ENCODE measurements at regions not wholly inside any gene's neighbourhood (a gene's known extent, or its start where the extent isn't known, plus 50 kb on each side); places are given as distances from the start of the nearest gene placed in this dataset.

DNA sequence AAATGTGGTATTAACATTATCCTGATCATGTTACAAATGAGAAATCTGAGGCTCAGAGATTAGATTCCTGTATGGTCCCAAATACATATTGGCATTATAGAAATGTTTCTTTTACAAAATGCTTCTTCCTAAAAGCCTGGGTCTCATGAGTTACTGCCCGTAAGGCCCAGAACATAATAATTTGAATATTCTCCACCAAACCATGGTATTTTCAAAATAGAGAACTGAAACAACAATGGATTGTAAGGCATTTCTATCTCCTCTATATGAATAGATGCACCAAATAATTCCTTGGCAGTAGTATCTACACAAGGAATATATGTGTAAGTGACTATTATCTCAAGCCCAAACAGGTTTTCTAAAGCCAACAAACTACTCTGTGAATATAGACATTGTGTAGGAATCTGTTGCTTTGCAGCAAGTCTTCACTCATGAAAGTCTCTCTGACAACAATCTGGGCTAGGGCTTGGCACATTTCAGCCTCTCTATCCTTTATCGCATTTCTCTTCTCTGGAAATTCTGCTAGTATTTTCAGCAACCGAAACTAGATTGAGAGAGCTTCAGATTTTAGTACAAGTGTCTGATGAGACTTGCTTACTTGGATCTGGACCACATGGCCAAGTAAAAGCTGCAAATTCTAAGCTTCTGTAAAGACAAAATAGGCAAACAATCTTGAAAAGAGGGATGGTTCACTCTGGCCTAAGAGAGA, 112.8 kb upstream of the ARHGAP20 start:
- DNase-seq = no peak

DNA sequence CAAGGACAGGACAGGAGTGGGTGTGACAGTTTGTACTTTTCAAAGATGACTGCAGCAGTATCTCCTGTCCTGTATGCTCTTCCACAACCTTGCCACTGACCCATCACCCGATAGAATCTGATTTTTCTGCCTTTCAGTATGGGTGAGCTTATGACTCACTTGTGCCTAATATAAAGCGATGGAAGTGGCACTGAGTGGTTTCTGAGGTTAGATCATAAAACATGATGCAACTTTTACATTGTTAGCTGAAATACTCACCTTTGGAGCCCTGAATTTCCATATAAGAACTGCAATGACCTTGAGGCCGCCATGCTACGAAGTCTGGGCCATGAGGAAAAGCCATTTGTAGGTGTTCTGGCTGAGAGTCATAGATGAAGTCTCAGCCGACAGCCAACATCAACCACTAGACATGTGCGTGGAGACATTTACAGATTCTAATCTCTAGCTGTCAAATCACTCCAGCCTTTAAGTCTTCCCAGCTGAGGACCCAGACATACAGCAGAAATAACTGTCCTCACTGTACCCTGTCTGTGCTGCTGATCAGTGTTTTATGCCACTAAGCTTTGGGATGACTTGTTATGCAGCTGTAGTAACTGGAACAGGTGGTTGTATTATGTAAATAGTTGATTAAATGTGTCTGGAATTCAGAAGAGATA, 105.9 kb upstream of the ARHGAP20 start:
- DNase-seq = peak in 1 of 2 donors; percentile 12

DNA sequence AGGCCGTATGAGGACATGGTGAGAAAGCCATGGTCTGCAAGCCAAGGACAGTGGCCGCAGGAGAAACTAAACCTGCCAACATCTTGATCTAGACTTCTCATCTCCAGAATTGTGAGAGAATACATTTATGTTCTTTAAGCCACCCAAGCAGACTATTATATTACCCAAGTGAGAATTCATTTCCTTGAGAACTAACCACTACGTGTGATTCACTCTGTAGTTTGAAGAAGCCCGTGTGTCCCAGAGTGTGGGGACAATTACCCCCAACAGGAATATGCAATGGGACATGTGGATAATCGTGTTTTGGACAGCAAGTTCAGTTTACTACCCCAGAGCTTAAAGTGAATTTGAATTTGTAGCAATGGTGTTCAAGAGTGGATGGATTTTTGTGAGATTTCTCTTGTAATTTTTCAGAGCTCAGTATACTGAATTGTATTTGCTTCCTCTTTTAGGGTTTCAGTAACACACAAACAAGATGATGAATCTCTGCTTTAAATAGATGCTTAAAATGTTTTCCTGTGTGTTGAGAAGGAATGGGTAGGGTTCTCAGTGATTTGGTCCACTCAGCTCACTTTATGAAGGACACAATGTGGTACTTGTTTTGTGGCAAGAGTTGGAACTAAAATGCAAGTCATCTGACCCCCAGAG, 100.0 kb upstream of the ARHGAP20 start:
- no peak for DNase-seq

DNA sequence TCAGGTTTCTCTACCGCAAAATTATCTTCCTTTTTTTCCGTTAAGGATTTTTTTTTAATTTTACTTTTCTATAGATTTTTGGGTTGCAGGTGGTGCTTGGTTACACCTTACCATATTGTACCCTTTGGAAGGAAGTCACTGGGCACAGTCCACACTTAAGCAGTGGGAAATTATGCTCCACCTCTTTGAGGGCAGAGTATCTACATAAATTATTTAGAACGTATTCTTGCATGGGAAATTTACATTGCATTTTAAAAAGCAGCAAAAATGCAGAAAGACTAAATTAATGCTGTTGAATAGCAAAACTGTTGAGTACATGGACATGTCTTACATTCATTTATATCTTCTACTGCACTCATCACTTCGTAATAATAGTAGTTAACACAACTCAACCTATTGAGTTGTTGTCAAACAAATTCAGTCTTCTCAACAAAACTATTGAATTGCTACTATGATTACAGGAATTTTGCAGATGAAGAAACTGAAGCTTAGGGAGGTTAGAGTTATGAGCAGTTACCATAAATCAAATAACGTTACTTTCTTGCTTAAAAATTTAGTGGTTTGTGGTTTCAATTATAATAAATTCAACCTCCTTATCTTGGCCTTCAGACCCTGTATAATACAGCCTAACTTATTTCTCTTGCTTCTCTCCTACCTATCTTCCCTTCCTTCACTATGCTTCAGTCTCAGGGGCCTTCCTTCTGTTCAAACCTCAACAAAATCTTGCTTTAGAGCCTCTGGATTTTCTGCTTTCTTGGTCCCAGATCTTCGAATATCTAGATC, 97.4 kb upstream of the ARHGAP20 start:
- no peak for DNase-seq

DNA sequence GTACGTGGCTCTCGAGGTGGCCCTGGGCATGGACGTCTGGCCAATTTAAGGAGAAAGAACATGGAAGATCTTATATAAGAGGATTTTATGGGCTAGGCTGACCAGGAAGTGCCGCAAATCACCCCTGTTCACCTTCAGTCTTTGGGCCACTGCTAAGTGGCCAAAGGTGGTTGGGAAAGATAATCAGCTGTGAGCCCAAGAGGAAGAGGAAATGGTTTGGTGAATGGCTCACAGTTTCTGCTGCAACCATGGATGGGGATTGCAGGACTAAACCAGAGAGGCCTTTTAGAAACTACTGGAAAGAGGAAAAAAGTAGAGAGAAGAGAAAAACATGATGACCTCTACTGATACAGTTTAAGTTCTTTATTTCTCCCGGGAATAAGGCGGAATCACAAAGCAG, 96.0 kb upstream of the ARHGAP20 start:
- DNase-seq = no peak

DNA sequence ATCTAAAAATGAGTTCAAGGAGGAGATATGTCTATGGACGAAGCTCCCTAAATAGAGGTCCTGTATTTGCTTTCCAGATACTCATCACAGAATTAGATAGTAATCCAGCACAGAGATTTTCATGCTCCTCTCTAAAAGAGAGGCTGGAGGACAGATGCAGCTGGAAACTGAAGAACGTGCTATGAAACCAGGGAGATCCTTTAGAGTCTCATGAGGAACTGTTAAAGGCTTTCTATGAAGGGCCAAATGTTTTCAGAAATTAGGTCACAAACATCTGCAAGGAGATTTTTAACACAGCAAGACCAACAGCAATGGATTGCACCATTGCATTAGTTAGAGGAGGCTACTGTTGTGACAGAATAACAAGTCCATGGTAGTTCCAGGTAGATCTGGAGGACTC, 95.6 kb upstream of the ARHGAP20 start:
- DNase-seq = no peak

DNA sequence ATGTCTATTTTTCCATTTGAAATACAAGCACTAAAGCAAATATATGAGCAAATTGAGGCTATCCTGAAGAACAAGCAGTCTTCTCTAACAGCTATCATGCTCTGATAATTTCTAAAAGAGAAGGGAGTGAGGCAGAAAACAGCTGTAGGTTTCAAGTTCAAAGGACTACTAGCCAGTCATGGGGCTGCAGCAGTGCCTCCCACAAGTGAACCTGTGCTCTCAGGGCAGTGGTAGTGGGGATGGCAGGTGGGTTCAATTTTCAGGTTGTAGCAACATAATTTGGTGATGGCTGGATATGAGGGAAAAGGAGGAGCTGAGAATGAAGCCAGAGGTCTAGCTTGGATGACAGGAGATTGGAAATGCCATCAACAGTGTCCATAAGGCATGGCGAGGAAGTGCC, 93.5 kb upstream of the ARHGAP20 start:
- DNase-seq = no peak

DNA sequence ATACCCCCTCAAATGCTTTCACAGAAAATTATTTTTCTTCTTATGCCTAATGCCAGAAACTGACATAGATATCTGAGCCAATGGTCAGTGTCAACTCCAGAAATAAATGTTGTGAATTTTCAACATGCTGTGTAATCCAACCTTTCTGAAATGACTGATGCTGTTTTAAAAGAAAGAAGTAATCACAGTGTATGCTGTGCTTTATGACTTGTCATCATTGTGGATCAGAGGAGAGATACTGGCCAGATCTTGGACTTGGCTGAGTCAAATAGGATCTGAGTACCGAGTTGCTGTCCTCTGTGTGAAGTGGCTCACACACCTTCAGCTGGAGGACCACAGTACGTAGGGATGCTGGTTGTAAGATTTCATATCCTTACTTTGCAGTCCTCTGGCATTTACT, 89.9 kb upstream of the ARHGAP20 start:
- no peak for DNase-seq

DNA sequence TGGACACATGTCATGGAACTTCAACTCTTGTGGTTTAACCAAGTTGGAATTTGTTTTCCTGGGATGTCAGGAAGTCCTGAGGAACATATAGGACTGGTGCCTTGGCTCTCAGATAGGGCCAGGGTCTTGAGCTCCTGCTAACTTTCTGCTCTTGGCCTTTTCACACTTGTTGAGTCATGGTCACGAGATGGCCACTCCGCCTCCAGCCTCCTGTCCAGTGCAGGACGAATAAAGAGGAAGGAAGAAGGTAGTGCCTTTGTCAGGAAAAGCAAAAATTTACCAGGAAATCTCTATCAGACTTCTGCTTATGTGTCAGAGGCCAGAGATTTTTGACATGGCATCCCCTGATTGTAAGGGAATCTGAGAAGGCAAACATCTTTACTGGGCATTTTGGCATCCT, 89.1 kb upstream of the ARHGAP20 start:
- DNase-seq = no peak

DNA sequence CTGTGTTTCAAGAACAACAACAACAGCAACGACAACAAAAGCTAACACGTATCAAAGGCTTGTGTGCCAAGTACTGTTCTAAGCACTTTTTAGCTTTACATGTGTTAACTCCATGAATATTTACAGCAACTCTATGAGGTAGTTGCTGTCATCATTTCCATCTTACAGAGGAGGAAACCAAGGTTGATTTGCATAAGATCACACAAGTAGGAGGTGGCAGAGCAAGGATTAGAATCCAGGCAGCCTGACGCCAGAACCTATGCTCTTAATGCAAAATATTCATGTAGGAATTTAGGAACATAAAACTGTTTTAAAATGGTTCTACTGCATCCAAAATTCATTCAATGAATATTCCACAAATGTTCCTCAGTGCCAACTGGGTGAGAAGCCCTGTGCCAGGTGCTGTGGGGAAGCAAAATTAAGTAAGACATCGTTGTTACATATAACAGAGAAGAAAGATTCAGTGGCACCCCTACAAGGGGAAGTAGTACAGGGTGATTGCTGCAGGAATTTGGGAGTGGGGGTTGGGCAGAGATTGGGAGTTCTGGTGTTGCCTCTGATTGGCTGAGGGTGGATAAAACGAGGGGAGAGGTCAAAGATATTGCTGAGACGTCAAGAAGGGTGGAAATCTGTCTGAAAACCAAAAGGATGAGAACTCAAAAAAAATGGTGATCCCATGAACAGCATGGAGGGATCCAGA, 86.1 kb upstream of the ARHGAP20 start:
- DNase-seq = no peak

DNA sequence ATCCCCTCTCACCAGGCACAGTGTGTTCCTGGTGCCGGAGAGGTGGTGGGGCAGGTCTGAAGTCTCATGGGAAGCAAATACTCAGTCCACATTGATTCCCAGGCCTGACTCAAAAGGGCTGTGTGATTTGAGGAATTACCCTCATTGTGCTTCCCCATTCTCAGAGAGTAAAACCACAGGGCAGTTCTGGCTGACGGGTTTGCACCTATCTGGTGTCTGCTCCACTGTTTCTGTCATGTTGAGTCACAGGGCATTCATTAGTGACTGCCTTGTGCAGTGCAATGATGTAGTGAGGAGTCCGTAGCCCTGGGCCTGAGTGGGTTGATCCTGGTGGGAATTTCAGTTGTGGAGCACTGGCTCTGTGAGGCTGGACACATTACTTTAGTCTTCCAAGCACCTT, 85.2 kb upstream of the ARHGAP20 start:
- no peak for DNase-seq

DNA sequence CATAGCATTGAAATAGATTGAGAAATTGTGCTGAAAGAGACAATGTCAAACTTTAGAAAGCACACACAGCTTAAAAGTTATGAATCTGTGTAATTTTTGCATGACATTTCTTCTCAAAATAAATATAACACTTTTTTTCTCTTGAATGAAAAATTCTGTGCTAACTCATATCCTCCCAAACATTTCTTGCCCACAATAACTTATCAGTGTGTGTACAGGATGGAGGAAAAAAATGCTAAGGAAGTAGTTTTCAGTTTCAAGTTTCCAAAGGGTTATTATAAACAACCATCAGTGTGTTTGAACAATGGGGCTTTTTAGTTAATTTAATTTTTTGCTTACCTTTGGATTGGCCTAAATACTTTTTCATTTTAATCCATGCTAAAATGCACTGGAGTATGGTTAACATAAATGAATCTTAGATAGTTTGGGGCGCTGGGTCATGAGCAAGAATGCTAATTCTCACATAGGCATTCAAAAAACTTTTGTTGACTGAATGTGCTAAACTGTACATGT, 82.9 kb upstream of the ARHGAP20 start:
- no peak for DNase-seq

DNA sequence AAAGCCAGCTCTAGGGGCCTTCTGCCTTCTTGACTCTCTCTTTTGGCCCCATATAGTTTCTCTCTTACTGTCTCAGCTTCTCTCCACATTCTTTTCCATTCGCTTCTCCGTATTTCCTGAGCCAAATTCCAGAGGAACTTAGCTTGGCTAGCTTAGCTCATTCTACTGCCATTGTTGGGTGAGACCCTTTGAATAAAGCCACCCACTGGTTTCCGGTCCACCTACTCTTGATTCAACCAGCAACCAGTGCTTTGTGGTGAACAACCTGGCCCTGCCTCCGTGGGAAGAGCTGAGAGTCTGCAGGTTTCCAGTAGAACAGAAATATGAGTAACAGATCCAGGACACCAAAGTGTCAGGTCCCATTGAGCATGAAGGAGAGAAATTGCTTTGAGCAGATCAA, 81.3 kb upstream of the ARHGAP20 start:
- DNase-seq = no peak

DNA sequence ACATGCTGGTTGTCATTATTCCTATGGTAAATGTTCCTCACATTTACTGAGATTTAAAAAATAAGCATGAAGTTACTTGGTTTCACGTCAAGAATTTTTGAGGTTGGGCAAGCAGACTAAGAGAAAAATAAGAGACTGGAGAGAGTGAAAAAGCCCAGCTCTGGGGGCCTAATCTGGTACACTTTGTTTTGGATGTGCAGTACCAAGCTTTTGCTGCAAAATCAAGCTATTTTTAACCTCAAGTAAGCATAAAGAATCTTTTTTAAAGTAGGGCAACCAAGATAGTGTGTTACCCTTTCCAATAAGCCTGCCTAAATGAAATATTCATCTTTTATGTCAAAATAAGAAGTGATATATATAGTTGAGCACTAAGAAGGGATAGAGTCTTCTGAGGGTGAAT, 79.4 kb upstream of the ARHGAP20 start:
- no peak for DNase-seq

DNA sequence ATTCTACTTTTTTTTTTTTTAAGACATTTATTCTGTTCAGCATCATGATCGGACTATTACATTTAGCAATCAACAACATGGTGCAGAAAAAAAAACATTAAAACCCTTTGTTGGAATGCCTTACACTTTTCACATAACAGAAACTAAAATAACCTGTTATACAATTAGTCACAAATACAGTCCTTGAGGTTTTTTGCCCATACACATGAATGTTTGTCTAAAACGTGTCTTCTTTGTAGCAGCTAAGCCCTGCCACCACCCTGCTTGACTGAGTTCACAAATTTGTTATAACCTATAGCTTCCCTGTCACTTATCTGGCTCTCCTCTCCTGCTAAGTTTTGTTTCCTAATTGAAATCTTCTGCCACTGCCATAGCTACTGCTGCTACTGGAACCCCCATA, 75.4 kb upstream of the ARHGAP20 start:
- DNase-seq = no peak

DNA sequence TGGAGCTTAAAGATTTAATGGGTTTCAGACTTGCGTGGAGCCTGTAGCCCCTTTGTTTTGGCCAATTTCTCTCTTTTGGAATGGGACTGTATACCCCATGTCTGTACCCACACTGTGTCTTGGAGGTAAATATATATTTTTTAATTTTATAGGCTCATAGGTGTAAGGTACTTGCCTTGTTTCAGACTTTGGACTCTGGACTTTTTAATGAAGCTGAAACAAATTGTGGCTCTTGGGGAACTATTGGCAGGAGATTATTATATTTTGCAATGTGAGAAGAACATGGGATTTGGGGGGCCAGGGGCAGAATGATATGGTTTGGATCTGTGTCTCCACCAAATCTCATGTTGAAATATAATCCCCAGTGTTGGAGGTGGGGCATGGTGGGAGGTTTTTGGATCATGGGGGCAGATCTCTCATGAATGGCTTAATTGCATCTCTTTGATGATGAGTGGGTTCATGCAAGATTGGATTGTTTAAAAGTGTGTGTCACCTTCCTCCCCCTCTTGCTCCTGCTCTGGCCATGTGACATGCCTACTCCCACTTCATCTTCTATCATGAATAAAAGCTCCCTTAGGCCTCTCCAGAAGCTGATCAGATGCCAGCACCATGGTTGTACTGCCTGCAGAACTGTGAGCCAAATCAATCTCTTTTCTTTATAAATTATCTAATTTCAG, 74.1 kb upstream of the ARHGAP20 start:
- DNase-seq = no peak

DNA sequence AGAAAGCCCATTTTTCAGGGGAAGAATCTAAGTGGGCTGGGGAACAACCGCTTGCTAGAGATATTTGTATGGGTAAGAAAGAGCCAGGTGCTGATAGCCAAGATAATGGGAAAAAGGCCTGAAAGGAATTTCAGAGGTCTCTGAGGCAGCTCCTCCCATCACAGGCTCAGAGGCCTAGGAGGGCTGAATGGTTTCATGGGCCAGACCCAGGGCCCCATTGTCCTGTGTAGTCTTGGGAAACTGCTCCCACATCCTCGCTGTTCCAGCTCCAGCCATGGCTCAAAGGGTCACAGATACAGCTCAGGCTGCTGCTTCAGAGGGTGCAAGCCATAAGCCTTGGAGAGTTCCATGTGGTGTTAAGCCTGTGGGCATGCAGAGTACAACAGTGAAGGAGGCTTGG, 73.2 kb upstream of the ARHGAP20 start:
- DNase-seq = no peak

DNA sequence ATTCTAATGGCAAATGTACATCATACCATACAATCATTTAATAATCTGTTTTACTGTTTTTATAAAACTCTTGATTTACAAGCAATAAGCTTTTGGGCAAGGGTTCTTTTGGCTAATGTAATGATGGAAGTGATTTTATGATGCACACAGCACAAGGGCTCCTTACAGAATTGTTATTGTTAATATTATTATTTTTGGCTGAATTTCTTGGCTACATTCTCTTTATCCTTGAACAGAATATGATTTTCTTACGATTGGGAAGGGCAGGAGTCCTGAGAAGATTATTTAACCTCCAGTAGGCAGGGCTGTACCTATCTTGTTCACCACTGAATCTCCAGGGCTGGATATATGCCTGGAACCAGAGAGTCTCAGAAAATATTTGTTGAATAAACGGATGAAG, 70.4 kb upstream of the ARHGAP20 start:
- no peak for DNase-seq

DNA sequence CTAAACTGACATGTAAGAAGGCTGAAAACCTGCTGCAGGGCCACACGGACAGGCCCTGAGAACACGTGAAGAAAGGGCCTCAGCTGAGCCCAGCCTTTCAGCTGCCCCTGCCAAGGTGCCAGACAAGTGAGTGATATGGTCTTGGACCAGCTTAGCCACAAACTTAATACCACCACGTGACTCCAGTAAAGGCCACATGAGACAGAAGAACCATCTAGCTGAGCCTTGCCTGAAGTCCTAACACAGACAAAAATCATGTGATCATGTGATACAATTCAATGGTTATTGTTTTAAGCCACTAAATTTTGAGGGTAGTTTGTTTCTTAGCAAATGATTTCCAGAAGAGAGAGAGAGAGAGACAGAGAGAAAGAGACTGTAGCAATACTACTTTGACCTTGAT, 66.9 kb upstream of the ARHGAP20 start:
- no peak for DNase-seq

DNA sequence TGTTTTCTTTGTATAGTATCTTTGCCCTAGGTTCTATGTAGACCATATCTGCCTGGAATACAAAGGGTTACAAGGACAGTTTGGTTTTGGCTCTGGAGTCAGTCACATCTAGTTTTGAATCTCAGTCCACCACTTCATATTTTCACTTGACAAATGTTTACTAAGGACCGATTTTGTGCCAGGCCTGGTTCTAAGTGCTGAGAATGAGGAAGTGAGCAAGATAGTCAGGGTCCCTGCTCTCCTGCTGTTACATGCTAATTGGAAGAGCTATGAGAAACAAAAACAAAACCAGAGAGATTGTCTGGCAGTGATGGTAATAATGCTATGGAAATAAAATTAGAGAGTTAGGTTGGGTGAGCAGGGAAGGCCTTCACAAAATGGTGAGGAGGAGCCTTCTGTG, 66.1 kb upstream of the ARHGAP20 start:
- no peak for DNase-seq

DNA sequence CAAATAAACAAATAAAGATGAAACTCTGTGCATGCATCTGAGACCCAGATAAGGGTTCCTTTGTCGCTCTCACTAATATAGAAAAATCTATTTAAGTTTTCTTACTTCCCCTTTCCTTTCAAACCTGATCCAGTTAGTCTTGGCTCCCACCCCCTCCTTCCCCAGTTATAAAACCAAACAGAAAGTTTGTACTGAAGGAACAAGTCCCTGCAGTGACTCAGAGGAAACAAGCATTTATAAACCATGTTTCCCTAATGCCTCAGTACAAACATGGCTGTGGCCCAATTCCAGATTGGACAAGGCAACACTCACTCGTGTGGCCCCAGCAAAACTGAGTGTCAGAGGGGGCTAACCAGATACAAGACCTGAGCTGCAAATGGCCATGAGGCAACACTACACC, 65.5 kb upstream of the ARHGAP20 start:
- DNase-seq = no peak

DNA sequence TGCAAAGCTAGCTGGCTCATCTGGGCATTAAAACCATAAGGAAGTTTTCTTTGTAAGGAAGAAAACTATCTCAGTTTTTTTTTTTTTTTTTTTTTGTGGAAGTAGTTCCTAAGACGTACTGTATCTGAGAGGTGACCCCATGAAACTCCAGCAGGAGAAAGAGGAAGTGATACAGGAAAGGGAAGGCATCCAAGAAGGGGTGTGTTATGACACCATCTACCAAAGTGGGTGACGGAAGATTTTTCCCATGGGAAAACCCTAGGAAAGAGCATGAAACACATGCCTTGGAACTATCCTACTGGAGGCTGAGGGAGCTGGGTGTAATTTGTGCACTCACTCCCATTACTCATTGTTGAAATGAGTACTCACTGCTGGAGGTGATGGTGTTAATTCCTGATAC, 63.8 kb upstream of the ARHGAP20 start:
- no peak for DNase-seq
